Daoy (cell line): ENCODE measurements at regions not wholly inside any gene's neighbourhood (a gene's known extent, or its start where the extent isn't known, plus 50 kb on each side); places are given as distances from the start of the nearest gene placed in this dataset.
"Not testable (repeated sequence)": the region's sequence is repeated elsewhere in the genome, so short reads cannot be mapped to it uniquely, and the experiment has no call there.

Experiments used
- DNase-seq: peaks from one replicate; pipeline ENCODE4 v3.0.0-alpha.2; 2015; ENCODE audit warnings: low read depth

- no peak for DNase-seq
Measured at GRCh38 chr21:36246080-36246631, 73.8 kb upstream of the MORC3 start.

GRCh38 chr21:36247316-36248010 is 72.5 kb upstream of the MORC3 start:
- DNase-seq = peak; percentile 21

GRCh38 chr21:36249576-36250422 is 70.2 kb upstream of the MORC3 start:
- no peak for DNase-seq

- no peak for DNase-seq
Measured at GRCh38 chr21:36250423-36251075, 69.4 kb upstream of the MORC3 start.

- no peak for DNase-seq
Measured at GRCh38 chr21:36254106-36254941, 65.7 kb upstream of the MORC3 start.

- no peak for DNase-seq
Measured at GRCh38 chr21:36255663-36256062, 64.3 kb upstream of the MORC3 start.

GRCh38 chr21:36257657-36258056 is 62.3 kb upstream of the MORC3 start:
- no peak for DNase-seq

GRCh38 chr21:36260030-36260787 is 59.8 kb upstream of the MORC3 start:
- DNase-seq = peak; percentile 70

- no peak for DNase-seq
Measured at GRCh38 chr21:36260802-36261201, 59.2 kb upstream of the MORC3 start.

- peak; percentile 46 for DNase-seq
Measured at GRCh38 chr21:36261459-36261858, 58.5 kb upstream of the MORC3 start.

- no peak for DNase-seq
Measured at GRCh38 chr21:36263797-36264196, 56.2 kb upstream of the MORC3 start.

GRCh38 chr21:36265431-36265830 is 54.6 kb upstream of the MORC3 start:
- no peak for DNase-seq

- not testable (repeated sequence) for DNase-seq
Measured at GRCh38 chr21:36267828-36268227, 52.2 kb upstream of the MORC3 start.

- DNase-seq = not testable (repeated sequence)
Measured at GRCh38 chr21:36268264-36268663, 51.7 kb upstream of the MORC3 start.
